Endothelial cell of umbilical vein (primary cell): ENCODE measurements at regions not wholly inside any gene's neighbourhood (a gene's known extent, or its start where the extent isn't known, plus 50 kb on each side); places are given as distances from the start of the nearest gene placed in this dataset.

Experiments used
- BruUV-seq: library from RNA; stranded (reverse); fragments of 400-500 nt; replicated peaks from 2 replicates; lab custom pipeline; 2021; lab: Mats Ljungman, UMichigan
- CTCF ChIA-PET: fragments of 300-600, 350-600 bp; sonication (Branson Sonifier 250); formaldehyde crosslinking; loops from one replicate; lab custom pipeline; 2021; ENCODE audit warnings: antibody characterized with exemption, inconsistent platforms; lab: Charles Lee
- POLR2A ChIA-PET: fragments of 300-600, 350-600 bp; sonication (Branson Sonifier 250); formaldehyde crosslinking; loops from one replicate; lab custom pipeline; 2021; ENCODE audit warnings: antibody characterized with exemption, inconsistent platforms; lab: Charles Lee
- DNase-seq: peaks from one replicate; pipeline ENCODE4 v3.0.0-alpha.2; 2011; ENCODE audit warnings: low read depth, low spot score
- FAIRE-seq: peaks from 2 replicates; lab custom pipeline; 2011; peaks lifted over from hg19 to GRCh38; lab: Jason Lieb, UNC
- H2AFZ ChIP-seq: 2 replicates; pipeline ENCODE4 v1.6.0; 2012; ENCODE audit warnings: low read depth, low read length, control low read depth, inconsistent platforms
- H3K27ac ChIP-seq: 2 replicates; pipeline ENCODE4 v1.5.1; 2011; ENCODE audit warnings: low read depth, mild to moderate bottlenecking, control low read depth, low read length, moderate library complexity; ENCODE audit not compliant: insufficient read depth
- H3K27me3 ChIP-seq, 2 experiments: 2 replicates each; pipeline versions ENCODE4 v1.6.0 to v1.6.1; 2011; ENCODE audit warnings: low read length in 2 of 2, mixed read lengths in 1 of 2; ENCODE audit not compliant: control insufficient read depth in 2 of 2, insufficient read depth in 2 of 2
- H3K36me3 ChIP-seq, 2 experiments: 2 replicates in 1 of 2; 3 replicates in 1 of 2; pipeline ENCODE4 v1.5.1; 2011; ENCODE audit warnings: low read length in 2 of 2, mild to moderate bottlenecking in 1 of 2, moderate library complexity in 1 of 2; ENCODE audit not compliant: control insufficient read depth in 2 of 2, insufficient read depth in 2 of 2; ENCODE audit errors: extremely low read depth in 1 of 2
- H3K4me1 ChIP-seq: 3 replicates; pipeline ENCODE4 v1.5.1; 2011; ENCODE audit warnings: mild to moderate bottlenecking, low read length; ENCODE audit not compliant: control insufficient read depth, insufficient read depth; ENCODE audit errors: extremely low read depth
- H3K4me2 ChIP-seq: 2 replicates; pipeline ENCODE4 v1.6.1; 2011; ENCODE audit warnings: low read length, control low read depth, mixed read lengths; ENCODE audit not compliant: insufficient read depth
- H3K4me3 ChIP-seq, 3 experiments: fragments of 200-600 bp in 1 of 3; sonication (generic), shearing (Covaris generic) in 1 of 3; replicated peaks in 1 of 3; 2 replicates each; pipeline ENCODE4 v1.5.1; 2011 to 2016; ENCODE audit warnings: control low read depth in 3 of 3, low read length in 3 of 3, mild to moderate bottlenecking in 2 of 3, inconsistent platforms in 1 of 3, low read depth in 1 of 3, moderate library complexity in 1 of 3; ENCODE audit not compliant: insufficient read depth in 1 of 3
- H3K79me2 ChIP-seq: 2 replicates; pipeline ENCODE4 v1.6.0; 2012; ENCODE audit warnings: low read length, inconsistent platforms; ENCODE audit not compliant: control insufficient read depth, insufficient read depth
- H3K9ac ChIP-seq: replicated peaks from 2 replicates; pipeline ENCODE3; 2011; ENCODE audit warnings: low read length, control low read depth; ENCODE audit not compliant: insufficient read depth; ENCODE audit errors: extremely low read depth
- H3K9me1 ChIP-seq: replicated peaks from 3 replicates; pipeline ENCODE4 v1.6.0; 2011; ENCODE audit warnings: mild to moderate bottlenecking, low read length; ENCODE audit not compliant: control insufficient read depth, insufficient read depth; ENCODE audit errors: extremely low read depth
- H3K9me3 ChIP-seq: replicated peaks from 2 replicates; pipeline ENCODE4 v1.5.1; 2012; ENCODE audit warnings: low read length, inconsistent platforms; ENCODE audit not compliant: control insufficient read depth, insufficient read depth
- H4K20me1 ChIP-seq: replicated peaks from 2 replicates; pipeline ENCODE3; 2011; ENCODE audit warnings: mild to moderate bottlenecking, low read length; ENCODE audit not compliant: control insufficient read depth, insufficient read depth; ENCODE audit errors: extremely low read depth
- CTCF ChIP-seq, 2 donors: IDR thresholded peaks; 1 replicate in 1 of 2; 2 replicates in 1 of 2; pipeline ENCODE4 v1.5.1; 2011; ENCODE audit warnings: low read length in 2 of 2, mild to moderate bottlenecking in 2 of 2, moderate library complexity in 2 of 2, control low read depth in 1 of 2, inconsistent platforms in 1 of 2, low read depth in 1 of 2; ENCODE audit not compliant: insufficient read depth in 1 of 2; ENCODE audit errors: extremely low read depth in 1 of 2
- EZH2 ChIP-seq: IDR thresholded peaks from 2 replicates; pipeline ENCODE4 v1.6.1; 2012; ENCODE audit warnings: borderline replicate concordance, low read depth, mild to moderate bottlenecking, moderate library complexity, low read length, inconsistent platforms; ENCODE audit not compliant: severe bottlenecking
- FOS ChIP-seq: IDR thresholded peaks from 2 replicates; pipeline ENCODE4 v1.6.1; 2011; ENCODE audit warnings: mild to moderate bottlenecking, low read length, moderate library complexity, borderline replicate concordance; ENCODE audit not compliant: insufficient read depth
- GATA2 ChIP-seq: IDR thresholded peaks from 2 replicates; pipeline ENCODE4 v1.7.0; 2011; ENCODE audit warnings: low read depth, mild to moderate bottlenecking, moderate library complexity, mixed read lengths, low read length; ENCODE audit not compliant: insufficient read length, insufficient read depth
- JUN ChIP-seq: IDR thresholded peaks from 2 replicates; pipeline ENCODE4 v1.6.1; 2011; ENCODE audit warnings: borderline replicate concordance, low read depth; ENCODE audit not compliant: insufficient read length, insufficient read depth
- MAX ChIP-seq: IDR thresholded peaks from 2 replicates; pipeline ENCODE4 v1.6.1; 2011; ENCODE audit not compliant: insufficient read depth, insufficient read length
- MYC ChIP-seq: IDR thresholded peaks from one replicate; pipeline ENCODE4 v1.6.1; 2011; ENCODE audit warnings: mild to moderate bottlenecking, low read depth, low read length
- POLR2A ChIP-seq: IDR thresholded peaks from 2 replicates; pipeline ENCODE4 v1.6.1; 2012; ENCODE audit warnings: low read depth, mild to moderate bottlenecking, control low read depth, low read length
- POLR2AphosphoS5 ChIP-seq: IDR thresholded peaks from 2 replicates; pipeline ENCODE4 v1.6.1; 2012; ENCODE audit warnings: low read depth, mild to moderate bottlenecking, control low read depth, low read length, moderate library complexity; ENCODE audit not compliant: insufficient read depth
- dilution Hi-C: fragments of 300-500 bp; cut with MboI; formaldehyde crosslinking; loops from one replicate; pipeline ENCODE4 v1.15.0; 2019; ENCODE audit warnings: low sequenced_read_pairs; ENCODE audit not compliant: extremely low pct_ligation_motif_present
- intact Hi-C: fragments of 100-400 bp; cut with micrococcal nuclease; formaldehyde crosslinking; loops from one replicate; pipeline ENCODE4 v1.10.0; 2022

GRCh38 chr7:119692541-119692940 lies 580.4 kb upstream of the KCND2 start:
- no peak for FAIRE-seq
- dilution Hi-C loops, result no loop called here
- POLR2A ChIA-PET, result no interaction called here

More at GRCh38 chr7:119692541-119692940, 580.4 kb upstream of the KCND2 start:
- H3K79me2 ChIP-seq, result no peaks in the 10 kb centered on the region
- no peak overlapping the region for H3K27ac ChIP-seq
- no TSS peak for BruUV-seq
- H3K9me1 ChIP-seq, result no peaks in the 10 kb centered on the region
- no peak for DNase-seq
- H4K20me1 ChIP-seq, result no peaks in the 10 kb centered on the region
- no peak overlapping the region for H3K9ac ChIP-seq
- H3K4me2 ChIP-seq, result no peak overlapping the region
- TF ChIP-seq POLR2A (no peak), CTCF (IDR thresholded peaks at IDR 0.05; ENCODE audit: extremely low read depth in 1 of 2, insufficient read depth in 1 of 2, low read depth in 1 of 2, low read length in 2 of 2) (no peak), POLR2AphosphoS5 (no peak), GATA2 (no peak), MYC (no peak), EZH2 (no peak), JUN (no peak), MAX (no peak), FOS (no peak)
- no peaks in the 10 kb centered on the region for H3K36me3 ChIP-seq
- no peaks in the 10 kb centered on the region for H3K27me3 ChIP-seq
- no peaks in the 10 kb centered on the region for H3K9me3 ChIP-seq
- H3K4me3 ChIP-seq, result no peak overlapping the region
- CTCF ChIA-PET, result no interaction called here
- H3K4me1 ChIP-seq, result no peaks in the 10 kb centered on the region
- H2AFZ ChIP-seq, result no peak overlapping the region
- intact Hi-C loops, result no loop called here
